Stomach (tissue), 8 donors: ENCODE measurements at regions not wholly inside any gene's neighbourhood (a gene's known extent, or its start where the extent isn't known, plus 50 kb on each side); places are given as distances from the start of the nearest gene placed in this dataset.

Experiments
- DNase-seq, 2 donors: peaks; one replicate each; pipeline versions ENCODE4 v3.0.0 to v3.0.0-alpha.2; 2013 to 2019
- H3K27ac ChIP-seq, 5 donors: fragments of 200-600 bp in 4 of 5; sonication (generic) in 4 of 5; one replicate each; pipeline ENCODE4 v1.5.1; 2013 to 2019; ENCODE audit warnings: mild to moderate bottlenecking in 1 of 5, moderate library complexity in 1 of 5
- H3K27me3 ChIP-seq, 3 donors: fragments of 200-600 bp; sonication (generic); one replicate each; pipeline ENCODE4 v1.5.1; 2017 to 2019; ENCODE audit warnings: mixed run types in 1 of 3
- H3K36me3 ChIP-seq, 4 donors: fragments of 200-600 bp; sonication (generic); 1 replicate in 3 of 4; 2 replicates in 1 of 4; pipeline ENCODE4 v1.5.1; 2016 to 2019
- H3K4me1 ChIP-seq, 4 donors: fragments of 200-600 bp; sonication (generic); one replicate each; pipeline ENCODE4 v1.5.1; 2016 to 2019
- H3K4me3 ChIP-seq, 4 donors: fragments of 200-600 bp; sonication (generic) in 3 of 4; one replicate each; pipeline ENCODE4 v1.5.1; 2016 to 2019; ENCODE audit warnings: mild to moderate bottlenecking in 1 of 4
- H3K9me3 ChIP-seq, 4 donors: fragments of 200-600 bp; sonication (generic); one replicate each; pipeline ENCODE4 v1.5.1; 2016 to 2019
- EP300 ChIP-seq: sonication (generic); formaldehyde crosslinking; IDR thresholded peaks from one replicate; pipeline ENCODE4 v1.6.1; 2017; ENCODE audit warnings: antibody characterized with exemption
- POLR2A ChIP-seq, 4 donors: fragments of 450-650 bp; IDR thresholded peaks; one replicate each; pipeline ENCODE4 v1.6.1; 2016; ENCODE audit warnings: antibody characterized with exemption in 4 of 4, control low read depth in 2 of 4, mild to moderate bottlenecking in 1 of 4, moderate library complexity in 1 of 4
- POLR2AphosphoS5 ChIP-seq, 3 donors: sonication (generic); formaldehyde crosslinking; IDR thresholded peaks; one replicate each; pipeline ENCODE4 v1.6.1; 2016; ENCODE audit warnings: antibody characterized with exemption in 3 of 3
- WGBS, 5 donors: extraction: QIAGEN DNeasy Blood & Tissue Kit in 3 of 5; methylation state at CpG; one replicate each; pipeline versions ENCODE4 v1.1.5 to v1.1.7; 2013 to 2018; 5-methylcytosine and 5-hydroxymethylcytosine counted together
- intact Hi-C: fragments of 100-400 bp; cut with DNase I; formaldehyde crosslinking; loops from one replicate; pipeline ENCODE4 v1.15.1; 2023; ENCODE audit warnings: low total_unique reads
- TF ChIP-seq, protein P1 (sequence below), 7 experiments: fragments of 450-650 bp in 4 of 7; fragments of 200-600 bp in 3 of 7; sonication (generic) in 3 of 7; IDR thresholded peaks; one replicate each; pipeline ENCODE4 v1.5.1; 2016 to 2019; ENCODE audit warnings: antibody characterized with exemption in 7 of 7, control low read depth in 2 of 7, mild to moderate bottlenecking in 1 of 7
- donor health status: healthy with polysubstance abuse.
- donor health status: Bipolar disorder and iron deficiency.
- donor health status: healthy.

GRCh38 chr13:76619631-76620030 is 266.6 kb downstream of the KCTD12 start:
- TF ChIP-seq POLR2AphosphoS5 (IDR thresholded peaks at IDR 0.05) (no peak), POLR2A (IDR thresholded peaks at IDR 0.05) (no peak), EP300 (no peak)
- TF ChIP-seq, protein P1, sequence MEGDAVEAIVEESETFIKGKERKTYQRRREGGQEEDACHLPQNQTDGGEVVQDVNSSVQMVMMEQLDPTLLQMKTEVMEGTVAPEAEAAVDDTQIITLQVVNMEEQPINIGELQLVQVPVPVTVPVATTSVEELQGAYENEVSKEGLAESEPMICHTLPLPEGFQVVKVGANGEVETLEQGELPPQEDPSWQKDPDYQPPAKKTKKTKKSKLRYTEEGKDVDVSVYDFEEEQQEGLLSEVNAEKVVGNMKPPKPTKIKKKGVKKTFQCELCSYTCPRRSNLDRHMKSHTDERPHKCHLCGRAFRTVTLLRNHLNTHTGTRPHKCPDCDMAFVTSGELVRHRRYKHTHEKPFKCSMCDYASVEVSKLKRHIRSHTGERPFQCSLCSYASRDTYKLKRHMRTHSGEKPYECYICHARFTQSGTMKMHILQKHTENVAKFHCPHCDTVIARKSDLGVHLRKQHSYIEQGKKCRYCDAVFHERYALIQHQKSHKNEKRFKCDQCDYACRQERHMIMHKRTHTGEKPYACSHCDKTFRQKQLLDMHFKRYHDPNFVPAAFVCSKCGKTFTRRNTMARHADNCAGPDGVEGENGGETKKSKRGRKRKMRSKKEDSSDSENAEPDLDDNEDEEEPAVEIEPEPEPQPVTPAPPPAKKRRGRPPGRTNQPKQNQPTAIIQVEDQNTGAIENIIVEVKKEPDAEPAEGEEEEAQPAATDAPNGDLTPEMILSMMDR (IDR thresholded peaks at IDR 0.05): no peak
- H3K9me3 ChIP-seq: no peaks in the 10 kb centered on the region
- intact Hi-C loops: no loop called here
- peaks cover 0 to 7% (median 0%) of the 10 kb centered on the region in 4 donors for H3K4me1 ChIP-seq
- H3K27me3 ChIP-seq: no peaks in the 10 kb centered on the region
- DNase-seq: no peak
- no peaks in the 10 kb centered on the region for H3K36me3 ChIP-seq
- H3K4me3 ChIP-seq: no peak overlapping the region
- H3K27ac ChIP-seq: no peak overlapping the region

DNA sequence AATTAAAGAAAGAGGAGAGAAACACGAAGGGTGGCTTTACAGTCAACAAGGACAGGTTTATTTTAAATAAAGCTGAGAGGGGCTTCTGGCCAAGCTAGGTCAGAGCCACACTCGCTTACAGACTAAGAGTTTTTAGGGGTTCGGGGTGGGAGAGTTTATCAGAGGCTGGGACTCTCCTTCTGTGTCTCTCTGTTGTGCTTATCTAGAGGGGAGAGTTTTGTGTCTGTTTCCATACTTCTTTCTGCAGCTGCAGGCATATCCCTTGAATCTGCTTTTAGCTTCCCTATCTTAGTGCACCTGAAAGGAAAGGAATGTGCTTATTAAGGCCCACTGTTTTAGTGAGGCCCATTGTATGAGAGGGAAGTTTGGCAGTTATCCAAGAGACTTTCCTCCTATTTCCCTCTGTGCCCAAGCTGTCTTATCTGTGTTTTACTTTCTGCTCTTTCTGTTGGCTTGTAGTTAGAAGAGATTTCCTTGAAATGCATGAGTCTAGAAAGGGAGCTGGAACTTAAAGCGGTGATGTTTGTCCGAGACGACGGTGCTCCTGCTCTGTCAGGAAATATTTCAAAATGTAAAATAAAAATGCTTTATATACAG is 275.3 kb downstream of the KCTD12 start:
- no peaks in the 10 kb centered on the region for H3K9me3 ChIP-seq
- TF ChIP-seq, protein P1 (IDR thresholded peaks at IDR 0.05): no peak
- TF ChIP-seq POLR2A (IDR thresholded peaks at IDR 0.05) (no peak), EP300 (no peak), POLR2AphosphoS5 (IDR thresholded peaks at IDR 0.05) (no peak)
- peak in 1 of 2 donors; percentile 55 for DNase-seq
- H3K27ac ChIP-seq: no peak overlapping the region
- no peaks in the 10 kb centered on the region for H3K27me3 ChIP-seq
- WGBS, 5 donors: 48 to 73% (median 55%) methylated on average over 7 of the region's 7 CpGs
- intact Hi-C loops: no loop called here
- H3K4me1 ChIP-seq: no peaks in the 10 kb centered on the region
- H3K4me3 ChIP-seq: no peak overlapping the region
- no peaks in the 10 kb centered on the region for H3K36me3 ChIP-seq

- no peaks in the 10 kb centered on the region for H3K9me3 ChIP-seq
- intact Hi-C loops: no loop called here
- no peak overlapping the region for H3K4me3 ChIP-seq
- H3K36me3 ChIP-seq: no peaks in the 10 kb centered on the region
- DNase-seq: no peak
- 75 to 84% (median 82%) methylated on average over 2 of the region's 2 CpGs for WGBS, 5 donors
- TF ChIP-seq POLR2A (IDR thresholded peaks at IDR 0.05) (no peak), POLR2AphosphoS5 (IDR thresholded peaks at IDR 0.05) (no peak), EP300 (no peak)
- TF ChIP-seq, protein P1 (IDR thresholded peaks at IDR 0.05): no peak
- no peak overlapping the region for H3K27ac ChIP-seq
- no peaks in the 10 kb centered on the region for H3K4me1 ChIP-seq
- H3K27me3 ChIP-seq: no peaks in the 10 kb centered on the region
Observed at GRCh38 chr13:76609643-76610042, 276.6 kb downstream of the KCTD12 start.

- intact Hi-C loops: no loop called here
- Histone ChIP-seq H3K27me3 (no peaks in the 10 kb centered on the region), H3K36me3 (no peaks in the 10 kb centered on the region), H3K27ac (no peak overlapping the region), H3K9me3 (no peaks in the 10 kb centered on the region), H3K4me3 (no peak overlapping the region), H3K4me1 (no peaks in the 10 kb centered on the region)
- no peak for TF ChIP-seq POLR2AphosphoS5 (IDR thresholded peaks at IDR 0.05)
- no peak for TF ChIP-seq EP300
- TF ChIP-seq, protein P1 (IDR thresholded peaks at IDR 0.05): no peak
- TF ChIP-seq POLR2A (IDR thresholded peaks at IDR 0.05): no peak
- WGBS, 5 donors: 27 to 56% (median 46%) methylated on average over 1 of the region's 1 CpG
- no peak for DNase-seq
Observed at GRCh38 chr13:76607866-76608265, 278.3 kb downstream of the KCTD12 start.
